OCI-LY7 (cell line): ENCODE measurements at regions not wholly inside any gene's neighbourhood (a gene's known extent, or its start where the extent isn't known, plus 50 kb on each side); places are given as distances from the start of the nearest gene placed in this dataset.

Source experiments
- BruUV-seq: library from RNA; stranded (reverse); fragments of 400-500 nt; replicated peaks from 2 replicates; lab custom pipeline; 2021; lab: Mats Ljungman, UMichigan
- CTCF ChIA-PET: fragments of 300-600 bp; sonication (Branson Sonifier 250); formaldehyde crosslinking; loops from one replicate; lab custom pipeline; 2022; ENCODE audit warnings: antibody characterized with exemption; ENCODE audit not compliant: unreplicated experiment; lab: Charles Lee
- POLR2A ChIA-PET: fragments of 300-600 bp; sonication (Branson Sonifier 250); formaldehyde crosslinking; loops from one replicate; lab custom pipeline; 2022; ENCODE audit warnings: antibody characterized with exemption; lab: Charles Lee
- DNase-seq: peaks from one replicate; pipeline ENCODE4 v3.0.0-alpha.2; 2015; ENCODE audit warnings: low spot score
- H2AFZ ChIP-seq: fragments of 200-600 bp; sonication (generic), shearing (Covaris generic); 2 replicates; pipeline ENCODE4 v1.6.1; 2014; ENCODE audit warnings: mild to moderate bottlenecking, antibody characterized with exemption, low read length, moderate library complexity
- H3K27ac ChIP-seq: fragments of 200-600 bp; sonication (generic); 2 replicates; pipeline ENCODE4 v1.5.1; 2014; ENCODE audit warnings: mixed run types, low read depth, mild to moderate bottlenecking, moderate library complexity, low read length, inconsistent platforms; ENCODE audit not compliant: poor library complexity, severe bottlenecking
- H3K36me3 ChIP-seq: fragments of 200-600 bp; sonication (generic); 2 replicates; pipeline ENCODE4 v1.6.1; 2014; ENCODE audit warnings: mild to moderate bottlenecking, antibody characterized with exemption, low read length, moderate library complexity, mixed read lengths; ENCODE audit not compliant: insufficient read depth
- H3K4me1 ChIP-seq: fragments of 200-600 bp; sonication (generic); 2 replicates; pipeline ENCODE4 v1.5.1; 2014; ENCODE audit warnings: mild to moderate bottlenecking, low read length; ENCODE audit not compliant: insufficient read depth, poor library complexity, severe bottlenecking
- H3K4me2 ChIP-seq: fragments of 200-600 bp; sonication (generic); 2 replicates; pipeline ENCODE4 v1.6.1; 2014; ENCODE audit warnings: mild to moderate bottlenecking, low read length
- H3K4me3 ChIP-seq: fragments of 200-600 bp; sonication (generic); 2 replicates; pipeline ENCODE4 v1.5.1; 2014; ENCODE audit warnings: mild to moderate bottlenecking, low read depth, low read length; ENCODE audit not compliant: poor library complexity, severe bottlenecking
- H3K79me2 ChIP-seq: fragments of 200-600 bp; sonication (generic); 2 replicates; pipeline ENCODE4 v1.6.1; 2016; ENCODE audit warnings: low read depth, mild to moderate bottlenecking, low read length, moderate library complexity, mixed read lengths; ENCODE audit not compliant: insufficient read depth
- H3K9me2 ChIP-seq: fragments of 200-600 bp; sonication (generic); 2 replicates; pipeline ENCODE4 v1.6.1; 2016; ENCODE audit warnings: mild to moderate bottlenecking, low read length, mixed read lengths; ENCODE audit not compliant: insufficient read depth
- H3K9me3 ChIP-seq: fragments of 200-600 bp; sonication (generic); 2 replicates; pipeline ENCODE4 v1.6.1; 2014; ENCODE audit warnings: mild to moderate bottlenecking, mixed run types, low read length, mixed read lengths
- H4K20me1 ChIP-seq: fragments of 200-600 bp; sonication (generic); 2 replicates; pipeline ENCODE4 v1.6.1; 2014; ENCODE audit warnings: mild to moderate bottlenecking, antibody characterized with exemption, low read length, moderate library complexity, mixed read lengths; ENCODE audit not compliant: insufficient read depth
- CTCF ChIP-seq: fragments of 200-600 bp; sonication (generic); conservative IDR thresholded peaks from 2 replicates; pipeline ENCODE4 v1.5.1; 2014; ENCODE audit warnings: mild to moderate bottlenecking, antibody characterized with exemption, low read length, moderate library complexity, mixed read lengths
- EZH2phosphoT487 ChIP-seq: fragments of 200-600 bp; sonication (generic); IDR thresholded peaks from 2 replicates; pipeline ENCODE4 v1.6.1; 2018; ENCODE audit warnings: low read depth, borderline replicate concordance, mild to moderate bottlenecking, mixed run types, antibody characterized with exemption, low read length, moderate library complexity, mixed read lengths
- intact Hi-C: fragments of 100-400 bp; cut with micrococcal nuclease; formaldehyde crosslinking; loops from one replicate; pipeline ENCODE4 v1.10.0; 2022; ENCODE audit not compliant: unreplicated experiment

- Histone ChIP-seq H3K27ac (no peak overlapping the region), H3K36me3 (no peaks in the 10 kb centered on the region), H3K4me3 (no peak overlapping the region), H3K4me2 (no peak overlapping the region), H3K79me2 (no peaks in the 10 kb centered on the region), H3K9me2 (no peaks in the 10 kb centered on the region), H3K4me1 (no peaks in the 10 kb centered on the region), H2AFZ (no peak overlapping the region), H3K9me3 (no peaks in the 10 kb centered on the region), H4K20me1 (no peaks in the 10 kb centered on the region)
- TF ChIP-seq CTCF: no peak
- no peak for TF ChIP-seq EZH2phosphoT487
- ChIA-PET POLR2A (no interaction called here), CTCF (no interaction called here)
- intact Hi-C loops: no loop called here
- BruUV-seq: no TSS peak
- no peak for DNase-seq
These were observed 238.5 kb upstream of the LRRN1 start for GRCh38 chr3:3560591-3561311.

- intact Hi-C loops: no loop called here
- Histone ChIP-seq H3K4me2 (no peak overlapping the region), H3K4me3 (no peak overlapping the region), H3K79me2 (no peaks in the 10 kb centered on the region), H2AFZ (no peak overlapping the region), H3K9me2 (no peaks in the 10 kb centered on the region), H3K36me3 (no peaks in the 10 kb centered on the region), H3K4me1 (no peaks in the 10 kb centered on the region), H3K9me3 (no peaks in the 10 kb centered on the region), H3K27ac (no peak overlapping the region), H4K20me1 (no peaks in the 10 kb centered on the region)
- ChIA-PET POLR2A (no interaction called here), CTCF (no interaction called here)
- BruUV-seq: no TSS peak
- no peak for DNase-seq
- no peak for TF ChIP-seq CTCF
- no peak for TF ChIP-seq EZH2phosphoT487
These were observed 239.4 kb upstream of the LRRN1 start for GRCh38 chr3:3559786-3560185.

DNA sequence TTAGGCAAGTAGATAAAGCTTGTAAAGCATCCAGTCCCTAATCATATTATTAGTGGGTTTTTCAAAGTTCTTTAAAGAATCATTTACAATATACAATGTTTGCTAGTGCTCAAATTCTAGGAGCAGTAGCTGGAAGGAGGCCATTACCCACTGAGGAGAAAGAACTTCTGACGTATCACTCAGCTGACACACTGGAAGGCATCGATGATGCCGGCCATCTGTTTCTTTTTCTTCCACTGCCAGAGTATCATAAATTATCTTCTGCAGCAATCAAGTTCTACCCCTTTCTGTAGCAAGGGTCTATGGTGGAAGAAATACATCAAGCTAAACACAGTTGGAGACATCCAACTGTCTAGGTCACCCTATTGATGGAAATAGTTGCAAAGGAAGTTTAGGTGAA lies 243.2 kb upstream of the LRRN1 start:
- Histone ChIP-seq H3K4me1 (no peaks in the 10 kb centered on the region), H3K9me3 (no peaks in the 10 kb centered on the region), H4K20me1 (no peaks in the 10 kb centered on the region), H3K4me2 (no peak overlapping the region), H3K4me3 (no peak overlapping the region), H3K9me2 (no peaks in the 10 kb centered on the region), H3K36me3 (no peaks in the 10 kb centered on the region), H3K79me2 (no peaks in the 10 kb centered on the region), H2AFZ (no peak overlapping the region), H3K27ac (no peak overlapping the region)
- DNase-seq: no peak
- TF ChIP-seq CTCF: no peak
- no peak for TF ChIP-seq EZH2phosphoT487
- CTCF ChIA-PET: no interaction called here
- POLR2A ChIA-PET: no interaction called here
- intact Hi-C loops: no loop called here
- BruUV-seq: no TSS peak
